GM12891 (cell line): ENCODE measurements at regions not wholly inside any gene's neighbourhood (a gene's known extent, or its start where the extent isn't known, plus 50 kb on each side); places are given as distances from the start of the nearest gene placed in this dataset.

Source experiments
- PAX5 ChIP-seq: IDR thresholded peaks from 2 replicates; pipeline ENCODE4 v1.6.1; 2011; ENCODE audit warnings: low read length, moderate library complexity, mild to moderate bottlenecking; ENCODE audit not compliant: insufficient read depth, severe bottlenecking
- POLR2A ChIP-seq: IDR thresholded peaks from 2 replicates; pipeline ENCODE4 v1.6.1; 2011; ENCODE audit warnings: low read depth, low read length, control low read depth
- POLR2AphosphoS5 ChIP-seq: IDR thresholded peaks from 2 replicates; pipeline ENCODE4 v1.6.1; 2011; ENCODE audit warnings: low read depth, low read length, control low read depth
- POU2F2 ChIP-seq: IDR thresholded peaks from 2 replicates; pipeline ENCODE4 v1.6.1; 2011; ENCODE audit warnings: low read depth, mild to moderate bottlenecking, control low read depth, low read length, moderate library complexity

- no peak for TF ChIP-seq POLR2AphosphoS5
- TF ChIP-seq POLR2A = no peak
- TF ChIP-seq PAX5 = no peak
- TF ChIP-seq POU2F2 = no peak
These were observed 328.9 kb downstream of the RPS24 start for GRCh38 chr10:78362406-78363022.
